ENCODE measurements at regions not wholly inside any gene's neighbourhood (a gene's known extent, or its start where the extent isn't known, plus 50 kb on each side); places are given as distances from the start of the nearest gene placed in this dataset.

DNA sequence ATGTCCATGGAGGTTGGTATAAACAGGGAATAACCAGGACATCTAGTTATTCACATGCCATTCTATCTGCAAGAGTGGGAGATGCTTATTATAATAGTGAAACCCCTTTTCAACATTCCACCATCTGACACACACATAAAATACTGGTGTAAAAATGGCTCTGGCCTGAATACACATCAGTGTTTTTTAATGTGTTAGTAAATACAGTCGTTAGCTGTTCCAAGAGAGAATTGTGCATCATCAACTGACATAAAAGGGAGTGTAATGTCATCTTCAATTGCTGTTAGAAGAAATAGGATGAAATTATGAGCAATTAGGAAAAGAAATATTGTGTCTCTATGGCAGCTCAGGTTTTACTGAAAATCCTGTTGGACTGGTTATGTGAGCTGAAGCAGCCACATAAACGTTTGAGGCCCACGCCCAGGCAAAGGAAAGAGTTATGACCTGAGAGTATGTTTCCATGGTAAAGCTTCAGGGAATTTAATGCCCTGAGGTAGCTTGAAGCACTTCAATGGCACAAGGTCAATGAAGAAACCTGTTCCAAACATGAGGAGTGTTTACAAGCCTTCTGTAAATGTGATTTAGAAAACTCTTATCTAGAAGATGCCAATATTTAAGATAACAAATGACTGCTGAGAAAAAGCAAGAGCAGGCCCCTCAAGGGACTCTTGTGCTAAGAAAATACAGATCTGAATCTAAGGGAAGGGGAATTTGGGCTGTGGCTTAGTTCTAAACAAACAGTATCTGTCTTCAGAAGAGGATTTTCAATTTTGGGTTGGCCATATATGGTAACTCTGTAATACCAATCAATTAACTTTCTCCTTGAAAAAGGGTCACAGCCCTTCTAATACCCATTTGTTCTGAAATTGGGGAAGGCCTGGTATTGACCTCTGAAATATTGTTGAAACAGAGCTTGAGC lies 384.3 kb downstream of the SEC16B start:
- Histone ChIP-seq H4K20me1 (ENCODE audit: low read depth, low read length) (no peaks in the 10 kb centered on the region), H3K27ac (ENCODE audit: low read depth, low read length) (no peak overlapping the region), H3K4me2 (ENCODE audit: low read depth, low read length, poor library complexity, severe bottlenecking) (no peak overlapping the region), H2AFZ (ENCODE audit: low read depth, low read length, severe bottlenecking) (no peak overlapping the region), H3F3A (ENCODE audit: insufficient read depth) (no peaks in the 10 kb centered on the region), H3K9ac (ENCODE audit: low read length) (no peak overlapping the region), H3K9me2 (replicated peaks; ENCODE audit: insufficient read depth, low read length) (no peaks in the 10 kb centered on the region), H3K27me3 (ENCODE audit: low read length) (no peaks in the 10 kb centered on the region), H3K4me3 (ENCODE audit: insufficient read depth, low read length, poor library complexity, severe bottlenecking) (no peak overlapping the region), H3K79me2 (ENCODE audit: insufficient read depth, low read length) (no peaks in the 10 kb centered on the region), H3K36me3 (ENCODE audit: low read length) (no peaks in the 10 kb centered on the region), H3K9me3 (ENCODE audit: insufficient read depth, low read length) (no peaks in the 10 kb centered on the region)
- TF ChIP-seq, protein P1, sequence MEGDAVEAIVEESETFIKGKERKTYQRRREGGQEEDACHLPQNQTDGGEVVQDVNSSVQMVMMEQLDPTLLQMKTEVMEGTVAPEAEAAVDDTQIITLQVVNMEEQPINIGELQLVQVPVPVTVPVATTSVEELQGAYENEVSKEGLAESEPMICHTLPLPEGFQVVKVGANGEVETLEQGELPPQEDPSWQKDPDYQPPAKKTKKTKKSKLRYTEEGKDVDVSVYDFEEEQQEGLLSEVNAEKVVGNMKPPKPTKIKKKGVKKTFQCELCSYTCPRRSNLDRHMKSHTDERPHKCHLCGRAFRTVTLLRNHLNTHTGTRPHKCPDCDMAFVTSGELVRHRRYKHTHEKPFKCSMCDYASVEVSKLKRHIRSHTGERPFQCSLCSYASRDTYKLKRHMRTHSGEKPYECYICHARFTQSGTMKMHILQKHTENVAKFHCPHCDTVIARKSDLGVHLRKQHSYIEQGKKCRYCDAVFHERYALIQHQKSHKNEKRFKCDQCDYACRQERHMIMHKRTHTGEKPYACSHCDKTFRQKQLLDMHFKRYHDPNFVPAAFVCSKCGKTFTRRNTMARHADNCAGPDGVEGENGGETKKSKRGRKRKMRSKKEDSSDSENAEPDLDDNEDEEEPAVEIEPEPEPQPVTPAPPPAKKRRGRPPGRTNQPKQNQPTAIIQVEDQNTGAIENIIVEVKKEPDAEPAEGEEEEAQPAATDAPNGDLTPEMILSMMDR (IDR thresholded peaks at IDR 0.05; ENCODE audit: insufficient read depth, low read length, poor library complexity, severe bottlenecking): no peak
- no peak for TF ChIP-seq EZH2phosphoT487 (conservative IDR thresholded peaks at IDR 0.05; ENCODE audit: low read length)

DNA sequence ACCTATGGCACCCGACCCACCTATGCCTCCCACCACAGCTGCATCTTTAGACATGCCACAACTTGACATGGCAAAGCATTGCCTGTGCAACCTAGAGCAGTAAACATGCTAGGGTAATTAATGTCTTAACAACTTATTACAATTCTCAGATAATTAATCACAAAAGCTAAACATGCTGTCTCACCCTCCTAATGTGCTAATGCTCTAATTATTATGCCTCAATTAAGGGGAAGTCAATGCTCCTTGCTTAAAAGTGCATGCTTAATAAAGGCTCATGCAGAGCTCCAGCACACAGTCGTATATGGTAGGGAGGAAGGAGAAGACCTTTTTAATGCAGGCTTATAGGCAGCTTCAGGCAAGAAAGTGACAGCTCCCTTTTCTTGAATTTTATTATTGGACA lies 396.0 kb downstream of the SEC16B start:
- no peak overlapping the region for H3K4me3 ChIP-seq (ENCODE audit: insufficient read depth, low read length, poor library complexity, severe bottlenecking)
- no peaks in the 10 kb centered on the region for H3K9me2 ChIP-seq (replicated peaks; ENCODE audit: insufficient read depth, low read length)
- H3K79me2 ChIP-seq (ENCODE audit: insufficient read depth, low read length): no peaks in the 10 kb centered on the region
- no peaks in the 10 kb centered on the region for H3F3A ChIP-seq (ENCODE audit: insufficient read depth)
- no peaks in the 10 kb centered on the region for H3K36me3 ChIP-seq (ENCODE audit: low read length)
- TF ChIP-seq EZH2phosphoT487 (conservative IDR thresholded peaks at IDR 0.05; ENCODE audit: low read length): no peak
- no peak overlapping the region for H3K9ac ChIP-seq (ENCODE audit: low read length)
- no peak overlapping the region for H3K27ac ChIP-seq (ENCODE audit: low read depth, low read length)
- H3K9me3 ChIP-seq (ENCODE audit: insufficient read depth, low read length): no peaks in the 10 kb centered on the region
- no peaks in the 10 kb centered on the region for H3K27me3 ChIP-seq (ENCODE audit: low read length)
- H2AFZ ChIP-seq (ENCODE audit: low read depth, low read length, severe bottlenecking): no peak overlapping the region
- H4K20me1 ChIP-seq (ENCODE audit: low read depth, low read length): no peaks in the 10 kb centered on the region
- H3K4me2 ChIP-seq (ENCODE audit: low read depth, low read length, poor library complexity, severe bottlenecking): no peak overlapping the region

DNA sequence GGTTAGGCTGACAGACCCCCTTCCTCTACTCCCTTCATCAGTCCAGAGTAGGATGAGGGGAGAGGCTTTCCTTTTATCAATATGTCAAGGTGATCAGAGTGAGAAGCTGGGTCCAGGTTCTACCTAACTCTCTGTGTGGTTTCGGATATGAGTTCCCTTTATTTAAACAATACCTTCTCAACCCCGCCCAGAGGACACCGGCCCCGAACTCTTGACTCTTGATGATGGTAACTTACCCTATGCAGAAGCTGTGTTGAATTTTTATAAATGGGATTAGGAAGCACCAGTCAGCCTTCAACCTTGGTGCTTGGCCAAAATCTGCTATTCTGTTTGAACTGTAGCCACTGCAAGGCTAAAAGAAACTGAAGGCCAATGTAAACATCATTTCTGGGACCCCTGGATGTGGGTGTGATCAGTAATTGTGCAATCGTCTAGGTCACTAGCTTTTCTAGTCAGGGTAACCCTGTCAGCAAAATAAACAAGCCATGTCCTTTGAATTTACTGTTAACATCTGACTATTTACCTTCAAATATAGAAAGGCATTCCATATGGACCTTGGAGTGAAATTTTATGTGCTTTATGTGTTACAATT lies 398.3 kb downstream of the SEC16B start:
- Histone ChIP-seq H3K9me2 (replicated peaks; ENCODE audit: insufficient read depth, low read length) (no peaks in the 10 kb centered on the region), H3K36me3 (ENCODE audit: low read length) (no peaks in the 10 kb centered on the region), H3K4me2 (ENCODE audit: low read depth, low read length, poor library complexity, severe bottlenecking) (no peak overlapping the region), H4K20me1 (ENCODE audit: low read depth, low read length) (no peaks in the 10 kb centered on the region), H3K4me3 (ENCODE audit: insufficient read depth, low read length, poor library complexity, severe bottlenecking) (no peak overlapping the region), H3F3A (ENCODE audit: insufficient read depth) (no peaks in the 10 kb centered on the region), H3K27ac (ENCODE audit: low read depth, low read length) (no peak overlapping the region), H3K27me3 (ENCODE audit: low read length) (no peaks in the 10 kb centered on the region), H3K79me2 (ENCODE audit: insufficient read depth, low read length) (no peaks in the 10 kb centered on the region), H3K9me3 (ENCODE audit: insufficient read depth, low read length) (no peaks in the 10 kb centered on the region), H2AFZ (ENCODE audit: low read depth, low read length, severe bottlenecking) (no peak overlapping the region), H3K9ac (ENCODE audit: low read length) (no peak overlapping the region)
- no peak for TF ChIP-seq EZH2phosphoT487 (conservative IDR thresholded peaks at IDR 0.05; ENCODE audit: low read length)
- TF ChIP-seq, protein P1 (IDR thresholded peaks at IDR 0.05; ENCODE audit: insufficient read depth, low read length, poor library complexity, severe bottlenecking): no peak

DNA sequence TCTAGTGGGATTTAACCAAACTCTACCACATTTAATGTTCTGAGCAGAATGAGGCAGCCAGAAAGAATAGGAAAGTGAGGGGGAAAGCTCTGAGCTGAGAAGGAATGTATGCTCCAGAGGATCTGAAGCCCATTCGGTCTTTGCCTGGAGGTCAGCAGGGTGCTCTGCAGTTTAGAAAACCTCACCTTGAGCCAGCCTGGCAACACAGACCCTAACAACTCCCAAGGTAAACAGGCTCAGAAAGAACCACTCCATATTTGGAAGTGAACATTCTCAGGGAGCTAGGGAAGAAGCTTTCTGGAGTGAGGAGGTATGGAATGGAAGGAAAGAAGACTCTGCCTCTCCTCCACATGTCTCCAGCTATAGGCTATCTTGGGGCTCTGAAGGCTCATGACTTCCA lies 398.8 kb downstream of the SEC16B start:
- H3K79me2 ChIP-seq (ENCODE audit: insufficient read depth, low read length): no peaks in the 10 kb centered on the region
- no peak overlapping the region for H2AFZ ChIP-seq (ENCODE audit: low read depth, low read length, severe bottlenecking)
- H3K27ac ChIP-seq (ENCODE audit: low read depth, low read length): no peak overlapping the region
- TF ChIP-seq, protein P1 (IDR thresholded peaks at IDR 0.05; ENCODE audit: insufficient read depth, low read length, poor library complexity, severe bottlenecking): no peak
- no peak for TF ChIP-seq EZH2phosphoT487 (conservative IDR thresholded peaks at IDR 0.05; ENCODE audit: low read length)
- no peak overlapping the region for H3K4me2 ChIP-seq (ENCODE audit: low read depth, low read length, poor library complexity, severe bottlenecking)
- no peaks in the 10 kb centered on the region for H3K36me3 ChIP-seq (ENCODE audit: low read length)
- no peak overlapping the region for H3K9ac ChIP-seq (ENCODE audit: low read length)
- no peaks in the 10 kb centered on the region for H3F3A ChIP-seq (ENCODE audit: insufficient read depth)
- H3K4me3 ChIP-seq (ENCODE audit: insufficient read depth, low read length, poor library complexity, severe bottlenecking): no peak overlapping the region
- H4K20me1 ChIP-seq (ENCODE audit: low read depth, low read length): no peaks in the 10 kb centered on the region
- H3K27me3 ChIP-seq (ENCODE audit: low read length): no peaks in the 10 kb centered on the region
- no peaks in the 10 kb centered on the region for H3K9me2 ChIP-seq (replicated peaks; ENCODE audit: insufficient read depth, low read length)
- no peaks in the 10 kb centered on the region for H3K9me3 ChIP-seq (ENCODE audit: insufficient read depth, low read length)

Measured in SU-DHL-6 (cell line).